Astrocyte (in vitro differentiated cells and primary cell): ENCODE measurements at regions not wholly inside any gene's neighbourhood (a gene's known extent, or its start where the extent isn't known, plus 50 kb on each side); places are given as distances from the start of the nearest gene placed in this dataset.

Experiments
- EZH2 ChIP-seq: IDR thresholded peaks from 2 replicates; pipeline ENCODE4 v1.6.1; 2012; ENCODE audit warnings: mild to moderate bottlenecking, low read length, inconsistent platforms; ENCODE audit not compliant: insufficient read depth
- TF ChIP-seq, protein P1 (sequence below): IDR thresholded peaks from 2 replicates; pipeline ENCODE4 v1.5.1; 2011; ENCODE audit warnings: low read depth, mild to moderate bottlenecking, inconsistent platforms, low read length, moderate library complexity; ENCODE audit not compliant: insufficient read depth

GRCh38 chr15:91609966-91610365 is 243.5 kb upstream of the SLCO3A1 start:
- TF ChIP-seq, protein P1, sequence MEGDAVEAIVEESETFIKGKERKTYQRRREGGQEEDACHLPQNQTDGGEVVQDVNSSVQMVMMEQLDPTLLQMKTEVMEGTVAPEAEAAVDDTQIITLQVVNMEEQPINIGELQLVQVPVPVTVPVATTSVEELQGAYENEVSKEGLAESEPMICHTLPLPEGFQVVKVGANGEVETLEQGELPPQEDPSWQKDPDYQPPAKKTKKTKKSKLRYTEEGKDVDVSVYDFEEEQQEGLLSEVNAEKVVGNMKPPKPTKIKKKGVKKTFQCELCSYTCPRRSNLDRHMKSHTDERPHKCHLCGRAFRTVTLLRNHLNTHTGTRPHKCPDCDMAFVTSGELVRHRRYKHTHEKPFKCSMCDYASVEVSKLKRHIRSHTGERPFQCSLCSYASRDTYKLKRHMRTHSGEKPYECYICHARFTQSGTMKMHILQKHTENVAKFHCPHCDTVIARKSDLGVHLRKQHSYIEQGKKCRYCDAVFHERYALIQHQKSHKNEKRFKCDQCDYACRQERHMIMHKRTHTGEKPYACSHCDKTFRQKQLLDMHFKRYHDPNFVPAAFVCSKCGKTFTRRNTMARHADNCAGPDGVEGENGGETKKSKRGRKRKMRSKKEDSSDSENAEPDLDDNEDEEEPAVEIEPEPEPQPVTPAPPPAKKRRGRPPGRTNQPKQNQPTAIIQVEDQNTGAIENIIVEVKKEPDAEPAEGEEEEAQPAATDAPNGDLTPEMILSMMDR: no peak
- no peak for TF ChIP-seq EZH2
